GM21619 (cell line): ENCODE measurements at regions not wholly inside any gene's neighbourhood (a gene's known extent, or its start where the extent isn't known, plus 50 kb on each side); places are given as distances from the start of the nearest gene placed in this dataset.

Source experiments
- ATAC-seq: cut with Tn5 transposase; IDR thresholded peaks from one replicate; pipeline ENCODE4 v1.9.1; 2021; ENCODE audit not compliant: unreplicated experiment

GRCh38 chr2:39513641-39514094 lies 76.6 kb upstream of the MAP4K3 start:
- peak; percentile 92 for ATAC-seq

- ATAC-seq: no peak
Observed at GRCh38 chr2:39514825-39515224, 77.7 kb upstream of the MAP4K3 start.

- no peak for ATAC-seq
Observed at GRCh38 chr2:39515273-39515896, 78.3 kb upstream of the MAP4K3 start.

- no peak for ATAC-seq
Observed at GRCh38 chr2:39515897-39516346, 78.8 kb upstream of the MAP4K3 start.

- no peak for ATAC-seq
Observed at GRCh38 chr2:39516347-39517101, 79.4 kb upstream of the MAP4K3 start.

- no peak for ATAC-seq
Observed at GRCh38 chr2:39517102-39517436, 80.0 kb upstream of the MAP4K3 start.

GRCh38 chr2:39517622-39518021 lies 80.5 kb upstream of the MAP4K3 start:
- ATAC-seq: no peak

- ATAC-seq: no peak
Observed at GRCh38 chr2:39519886-39520285, 82.8 kb upstream of the MAP4K3 start.

GRCh38 chr2:39521876-39522517 lies 84.9 kb upstream of the MAP4K3 start:
- ATAC-seq: no peak

- ATAC-seq: no peak
Observed at GRCh38 chr2:39522518-39522877, 85.4 kb upstream of the MAP4K3 start.

- no peak for ATAC-seq
Observed at GRCh38 chr2:39523308-39524044, 86.4 kb upstream of the MAP4K3 start.

- ATAC-seq: no peak
Observed at GRCh38 chr2:39524061-39524460, 87.0 kb upstream of the MAP4K3 start.

GRCh38 chr2:39524756-39525635 lies 87.9 kb upstream of the MAP4K3 start:
- no peak for ATAC-seq

- ATAC-seq: no peak
Observed at GRCh38 chr2:39525636-39526412, 88.7 kb upstream of the MAP4K3 start.

- ATAC-seq: no peak
Observed at GRCh38 chr2:39528701-39529100, 91.6 kb upstream of the MAP4K3 start.

GRCh38 chr2:39529836-39530235 lies 92.8 kb upstream of the MAP4K3 start:
- ATAC-seq: no peak

GRCh38 chr2:39530411-39530866 lies 93.4 kb upstream of the MAP4K3 start:
- ATAC-seq: no peak

GRCh38 chr2:39531220-39531777 lies 94.2 kb upstream of the MAP4K3 start:
- ATAC-seq: no peak

GRCh38 chr2:39532933-39533332 lies 95.8 kb upstream of the MAP4K3 start:
- no peak for ATAC-seq
